ENCODE measurements at regions not wholly inside any gene's neighbourhood (a gene's known extent, or its start where the extent isn't known, plus 50 kb on each side); places are given as distances from the start of the nearest gene placed in this dataset.

DNA sequence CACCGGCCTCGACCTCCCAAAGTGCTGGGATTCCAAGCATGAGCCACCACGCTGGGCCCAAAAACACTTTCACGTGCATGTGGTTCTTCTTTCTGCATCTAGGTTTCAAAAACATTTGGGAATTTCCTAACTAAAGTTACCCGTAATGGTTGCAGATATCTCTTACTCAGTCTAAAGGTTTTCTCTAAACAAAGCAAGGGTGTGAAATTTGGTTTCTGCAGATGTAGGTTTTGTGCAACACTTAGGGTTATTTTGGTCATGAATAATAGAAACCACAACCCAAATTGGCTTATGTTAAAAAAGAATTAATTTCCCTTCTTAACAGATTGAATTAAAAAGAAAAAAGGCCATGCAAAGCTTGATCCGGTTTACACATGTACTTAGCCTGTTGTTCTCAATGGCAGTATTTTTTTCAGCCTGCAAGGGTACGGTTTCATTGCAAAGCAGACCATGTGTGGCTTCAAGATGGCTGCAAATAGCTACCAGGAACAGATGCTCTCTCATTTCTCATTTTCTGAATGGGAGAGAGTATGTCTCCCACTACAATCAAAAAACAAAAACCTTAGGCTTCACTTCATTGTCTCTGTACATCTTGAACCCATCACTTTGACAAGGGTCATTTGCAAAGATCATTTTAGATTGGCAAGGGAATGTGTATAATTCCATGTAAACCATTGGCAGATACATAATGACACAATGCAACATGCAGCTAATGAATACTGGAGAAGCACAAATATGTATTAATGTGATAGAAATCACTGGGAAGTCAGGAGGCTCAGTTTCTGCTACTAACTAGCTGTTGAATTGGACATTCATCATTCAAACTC lies 491.2 kb upstream of the FLRT2 start:
- no peaks in the 10 kb centered on the region for H3K27me3 Mint-ChIP-seq (ENCODE audit: unreplicated experiment)
- H3K9me3 Mint-ChIP-seq (ENCODE audit: unreplicated experiment): no peaks in the 10 kb centered on the region
- DNase-seq (ENCODE audit: extremely low spot score, unreplicated experiment): no peak
- TF ChIP-seq, protein P1, sequence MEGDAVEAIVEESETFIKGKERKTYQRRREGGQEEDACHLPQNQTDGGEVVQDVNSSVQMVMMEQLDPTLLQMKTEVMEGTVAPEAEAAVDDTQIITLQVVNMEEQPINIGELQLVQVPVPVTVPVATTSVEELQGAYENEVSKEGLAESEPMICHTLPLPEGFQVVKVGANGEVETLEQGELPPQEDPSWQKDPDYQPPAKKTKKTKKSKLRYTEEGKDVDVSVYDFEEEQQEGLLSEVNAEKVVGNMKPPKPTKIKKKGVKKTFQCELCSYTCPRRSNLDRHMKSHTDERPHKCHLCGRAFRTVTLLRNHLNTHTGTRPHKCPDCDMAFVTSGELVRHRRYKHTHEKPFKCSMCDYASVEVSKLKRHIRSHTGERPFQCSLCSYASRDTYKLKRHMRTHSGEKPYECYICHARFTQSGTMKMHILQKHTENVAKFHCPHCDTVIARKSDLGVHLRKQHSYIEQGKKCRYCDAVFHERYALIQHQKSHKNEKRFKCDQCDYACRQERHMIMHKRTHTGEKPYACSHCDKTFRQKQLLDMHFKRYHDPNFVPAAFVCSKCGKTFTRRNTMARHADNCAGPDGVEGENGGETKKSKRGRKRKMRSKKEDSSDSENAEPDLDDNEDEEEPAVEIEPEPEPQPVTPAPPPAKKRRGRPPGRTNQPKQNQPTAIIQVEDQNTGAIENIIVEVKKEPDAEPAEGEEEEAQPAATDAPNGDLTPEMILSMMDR (IDR thresholded peaks at IDR 0.05): no peak
- no peak overlapping the region for H3K4me3 Mint-ChIP-seq (ENCODE audit: unreplicated experiment)
- no peak overlapping the region for H3K27ac Mint-ChIP-seq (ENCODE audit: unreplicated experiment)
- no peaks in the 10 kb centered on the region for H3K36me3 Mint-ChIP-seq (ENCODE audit: unreplicated experiment)
- peaks cover 10% of the 10 kb centered on the region for H3K4me1 Mint-ChIP-seq (ENCODE audit: unreplicated experiment)

DNA sequence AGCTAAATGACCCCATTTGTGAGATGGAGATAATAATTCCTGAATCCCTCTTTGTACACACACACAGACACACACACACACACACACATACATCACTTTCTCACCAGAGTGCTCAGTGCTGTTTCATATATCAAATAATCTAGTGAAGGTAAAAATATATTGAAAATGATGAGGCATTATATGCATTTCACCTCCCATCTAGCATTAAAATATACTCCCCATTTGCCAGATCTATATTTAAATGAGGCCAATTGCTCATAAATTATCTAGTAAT lies 490.7 kb upstream of the FLRT2 start:
- no peaks in the 10 kb centered on the region for H3K27me3 Mint-ChIP-seq (ENCODE audit: unreplicated experiment)
- TF ChIP-seq, protein P1 (IDR thresholded peaks at IDR 0.05): no peak
- H3K36me3 Mint-ChIP-seq (ENCODE audit: unreplicated experiment): no peaks in the 10 kb centered on the region
- H3K9me3 Mint-ChIP-seq (ENCODE audit: unreplicated experiment): no peaks in the 10 kb centered on the region
- DNase-seq (ENCODE audit: extremely low spot score, unreplicated experiment): no peak
- H3K4me1 Mint-ChIP-seq (ENCODE audit: unreplicated experiment): peaks cover 10% of the 10 kb centered on the region
- H3K27ac Mint-ChIP-seq (ENCODE audit: unreplicated experiment): no peak overlapping the region
- H3K4me3 Mint-ChIP-seq (ENCODE audit: unreplicated experiment): no peak overlapping the region

DNA sequence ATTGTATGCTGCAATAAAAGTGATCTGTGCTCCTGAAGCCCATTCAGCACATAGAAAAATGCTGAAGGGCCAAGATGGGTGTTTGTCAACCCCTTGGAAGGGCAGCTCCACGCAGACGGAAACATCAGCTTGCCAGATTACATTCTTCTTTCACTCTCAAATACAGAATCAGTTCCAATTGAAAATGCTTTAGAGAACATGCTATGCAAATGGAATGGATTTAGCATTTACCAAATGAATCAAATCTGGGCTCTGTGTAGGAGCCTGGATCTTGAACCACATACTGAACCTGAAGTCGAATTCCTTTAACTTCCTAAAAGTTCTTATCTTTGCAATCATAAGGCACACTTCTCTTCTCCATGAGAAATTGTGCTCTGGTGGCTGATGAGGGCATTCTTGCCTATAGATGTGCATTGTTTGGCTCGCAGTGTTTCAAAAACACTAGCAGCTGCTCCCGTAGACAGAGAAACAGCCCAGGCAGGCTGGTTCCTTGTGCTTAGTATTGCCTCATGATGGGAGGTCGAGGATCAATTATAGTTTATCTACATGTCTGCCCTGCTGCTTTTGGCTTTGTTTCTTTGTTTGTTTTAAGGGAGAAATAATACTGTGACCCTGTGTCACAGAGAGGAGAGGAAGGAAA lies 489.8 kb upstream of the FLRT2 start:
- Mint-ChIP-seq H3K27me3 (ENCODE audit: unreplicated experiment) (no peaks in the 10 kb centered on the region), H3K27ac (ENCODE audit: unreplicated experiment) (no peak overlapping the region), H3K4me3 (ENCODE audit: unreplicated experiment) (no peak overlapping the region), H3K9me3 (ENCODE audit: unreplicated experiment) (no peaks in the 10 kb centered on the region), H3K36me3 (ENCODE audit: unreplicated experiment) (no peaks in the 10 kb centered on the region), H3K4me1 (ENCODE audit: unreplicated experiment) (peaks cover 10% of the 10 kb centered on the region)
- no peak for DNase-seq (ENCODE audit: extremely low spot score, unreplicated experiment)
- TF ChIP-seq, protein P1 (IDR thresholded peaks at IDR 0.05): no peak

DNA sequence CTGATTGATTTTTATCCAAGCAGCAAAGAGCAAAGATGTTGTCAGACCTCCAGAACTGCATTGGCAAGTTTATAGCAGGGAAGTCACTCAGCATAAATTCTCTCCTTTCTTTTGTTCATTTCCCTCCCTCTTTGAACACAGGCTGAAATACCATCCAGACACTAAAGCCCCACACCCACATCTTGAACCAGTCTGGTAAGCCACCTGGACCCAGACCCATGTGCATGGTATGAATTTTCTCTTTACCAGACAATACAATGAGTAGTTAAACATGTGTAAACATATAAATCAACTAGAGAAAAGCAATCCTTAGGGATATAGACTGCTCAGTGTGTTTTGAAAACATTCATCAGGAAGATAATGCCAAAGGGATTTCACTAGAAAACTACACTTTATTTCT lies 488.3 kb upstream of the FLRT2 start:
- DNase-seq (ENCODE audit: extremely low spot score, unreplicated experiment): no peak
- peaks cover 2% of the 10 kb centered on the region for H3K9me3 Mint-ChIP-seq (ENCODE audit: unreplicated experiment)
- TF ChIP-seq, protein P1 (IDR thresholded peaks at IDR 0.05): no peak
- no peaks in the 10 kb centered on the region for H3K27me3 Mint-ChIP-seq (ENCODE audit: unreplicated experiment)
- H3K27ac Mint-ChIP-seq (ENCODE audit: unreplicated experiment): no peak overlapping the region
- H3K4me1 Mint-ChIP-seq (ENCODE audit: unreplicated experiment): peaks cover 10% of the 10 kb centered on the region
- H3K4me3 Mint-ChIP-seq (ENCODE audit: unreplicated experiment): no peak overlapping the region
- no peaks in the 10 kb centered on the region for H3K36me3 Mint-ChIP-seq (ENCODE audit: unreplicated experiment)

DNA sequence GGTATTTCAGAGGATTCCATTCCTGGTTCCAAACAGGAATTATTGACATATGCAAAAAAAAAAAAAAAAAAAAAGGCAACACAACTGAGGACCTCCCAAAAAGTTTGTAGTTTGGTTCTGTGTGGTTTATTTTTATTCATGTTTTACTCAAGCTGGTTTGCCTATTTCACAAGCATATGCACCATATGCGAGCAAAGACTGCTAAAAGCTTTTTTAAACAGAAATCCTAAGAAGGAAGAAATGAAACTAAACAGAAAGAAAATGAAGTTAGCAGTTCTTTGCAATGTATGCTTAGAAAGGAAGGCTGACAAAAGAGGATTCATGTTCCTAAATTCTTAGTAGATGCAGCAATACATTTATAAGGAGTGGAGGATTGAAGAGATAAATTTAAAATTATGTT lies 487.6 kb upstream of the FLRT2 start:
- no peak overlapping the region for H3K27ac Mint-ChIP-seq (ENCODE audit: unreplicated experiment)
- TF ChIP-seq, protein P1 (IDR thresholded peaks at IDR 0.05): no peak
- H3K4me1 Mint-ChIP-seq (ENCODE audit: unreplicated experiment): peaks cover 8% of the 10 kb centered on the region
- no peaks in the 10 kb centered on the region for H3K27me3 Mint-ChIP-seq (ENCODE audit: unreplicated experiment)
- no peaks in the 10 kb centered on the region for H3K36me3 Mint-ChIP-seq (ENCODE audit: unreplicated experiment)
- no peak for DNase-seq (ENCODE audit: extremely low spot score, unreplicated experiment)
- no peak overlapping the region for H3K4me3 Mint-ChIP-seq (ENCODE audit: unreplicated experiment)
- H3K9me3 Mint-ChIP-seq (ENCODE audit: unreplicated experiment): peaks cover 8% of the 10 kb centered on the region

Data from osteocyte (in vitro differentiated cells).